K562 (cell line): ENCODE measurements at regions not wholly inside any gene's neighbourhood (a gene's known extent, or its start where the extent isn't known, plus 50 kb on each side); places are given as distances from the start of the nearest gene placed in this dataset.

ENCODE experiments used
- ATAC-seq: fragments of 200-7000 bp; cut with Tn5 transposase; 3 replicates; pipeline ENCODE4 v1.9.1; 2020; ENCODE audit warnings: moderate library complexity
- BruUV-seq: library from RNA; stranded (reverse); fragments of 400-500 nt; replicated peaks from 2 replicates; lab custom pipeline; 2021; lab: Mats Ljungman, UMichigan
- CTCF ChIA-PET: fragments of 300-600 bp; formaldehyde crosslinking; extraction: SDS; loops from one replicate; lab custom pipeline; 2021; ENCODE audit warnings: low intra/inter-chr PET ratio; lab: Yijun Ruan, JAX
- POLR2A ChIA-PET: fragments of 300-600, 350-650 bp; sonication (Branson Sonifier 250); formaldehyde crosslinking; extraction: SDS; loops from one replicate; lab custom pipeline; 2021; ENCODE audit warnings: antibody characterized with exemption, inconsistent platforms; lab: Yijun Ruan, JAX
- DNase-seq, 4 experiments: peaks; one replicate each; pipeline versions ENCODE4 v3.0.0 to v3.0.0-alpha.2; 2011 to 2018; ENCODE audit warnings: low spot score in 3 of 4, mixed read lengths in 3 of 4; ENCODE audit errors: extremely low read depth in 1 of 4
- FAIRE-seq: peaks from 2 replicates; lab custom pipeline; 2011; peaks lifted over from hg19 to GRCh38; lab: Jason Lieb, UNC
- H2AFZ ChIP-seq: 2 replicates; pipeline ENCODE4 v1.6.0; 2011; ENCODE audit warnings: low read depth, low read length, control low read depth, inconsistent platforms
- H3K27ac ChIP-seq: fragments of 200-600 bp; 3 replicates; pipeline ENCODE4 v1.8.0; 2011; ENCODE audit warnings: low read depth, mild to moderate bottlenecking, control low read depth, inconsistent platforms, low read length, moderate library complexity, mixed read lengths; ENCODE audit errors: extremely low read depth
- H3K27me3 ChIP-seq, 2 experiments: fragments of 300-600 bp in 1 of 2; 2 replicates in 1 of 2; 3 replicates in 1 of 2; pipeline versions ENCODE4 v1.6.0 to v1.8.0; 2011; ENCODE audit warnings: inconsistent platforms in 2 of 2, low read length in 2 of 2, mild to moderate bottlenecking in 1 of 2, mixed read lengths in 1 of 2, moderate library complexity in 1 of 2; ENCODE audit not compliant: control insufficient read depth in 2 of 2, insufficient read depth in 2 of 2
- H3K36me3 ChIP-seq: fragments of 300-600 bp; 3 replicates; pipeline ENCODE4 v1.8.0; 2011; ENCODE audit warnings: mild to moderate bottlenecking, low read length, inconsistent platforms; ENCODE audit not compliant: control insufficient read depth, insufficient read depth
- H3K4me1 ChIP-seq, 2 experiments: fragments of 200-600 bp in 1 of 2; replicated peaks in 1 of 2; 2 replicates in 1 of 2; 3 replicates in 1 of 2; pipeline versions ENCODE4 v1.5.1 to v1.8.0; 2011; ENCODE audit warnings: inconsistent platforms in 2 of 2, low read length in 2 of 2, mild to moderate bottlenecking in 1 of 2, mixed read lengths in 1 of 2, moderate library complexity in 1 of 2; ENCODE audit not compliant: control insufficient read depth in 2 of 2, insufficient read depth in 2 of 2
- H3K4me2 ChIP-seq: 2 replicates; pipeline ENCODE4 v1.6.1; 2011; ENCODE audit warnings: low read length, control low read depth, inconsistent platforms, mixed read lengths; ENCODE audit not compliant: insufficient read depth
- H3K4me3 ChIP-seq: fragments of 200-600 bp; sonication (generic), shearing (Covaris generic); 2 replicates; pipeline ENCODE4 v1.5.1; 2016; ENCODE audit warnings: control low read depth, inconsistent platforms
- H3K79me2 ChIP-seq: fragments of 200-600 bp; 3 replicates; pipeline ENCODE4 v1.8.0; 2011; ENCODE audit warnings: low read length, inconsistent platforms; ENCODE audit not compliant: control insufficient read depth, insufficient read depth
- H3K9ac ChIP-seq, 2 experiments: 2 replicates each; pipeline versions ENCODE4 v1.6.0 to v1.6.1; 2011; ENCODE audit warnings: low read depth in 2 of 2, low read length in 2 of 2, control low read depth in 1 of 2, inconsistent platforms in 1 of 2, mild to moderate bottlenecking in 1 of 2, mixed read lengths in 1 of 2; ENCODE audit not compliant: insufficient read depth in 1 of 2
- H3K9me1 ChIP-seq: one replicate; pipeline ENCODE4 v1.6.0; 2011; ENCODE audit warnings: inconsistent platforms, mild to moderate bottlenecking, low read length, moderate library complexity; ENCODE audit not compliant: control insufficient read depth, insufficient read depth
- H3K9me3 ChIP-seq: replicated peaks from 2 replicates; pipeline ENCODE4 v1.5.1; 2011; ENCODE audit warnings: low read depth, low read length, inconsistent platforms; ENCODE audit not compliant: control insufficient read depth, insufficient read depth
- H4K20me1 ChIP-seq: replicated peaks from 2 replicates; pipeline ENCODE4 v1.6.1; 2011; ENCODE audit warnings: low read length, inconsistent platforms, mixed read lengths; ENCODE audit not compliant: control insufficient read depth, insufficient read depth
- ARID1B ChIP-seq: fragments of 450-650 bp; IDR thresholded peaks from 2 replicates; pipeline ENCODE4 v1.6.1; 2016; ENCODE audit warnings: antibody characterized with exemption, mild to moderate bottlenecking, inconsistent platforms
- CBFA2T2 ChIP-seq: fragments of 450-650 bp; conservative IDR thresholded peaks from 2 replicates; pipeline ENCODE4 v1.6.1; 2017; ENCODE audit warnings: mild to moderate bottlenecking
- CCNT2 ChIP-seq: IDR thresholded peaks from 2 replicates; pipeline ENCODE4 v1.6.1; 2011; ENCODE audit warnings: borderline replicate concordance, low read depth, mild to moderate bottlenecking, moderate library complexity, mixed read lengths, low read length; ENCODE audit not compliant: insufficient read length; ENCODE audit errors: extremely low read depth
- CREB1 ChIP-seq, 2 experiments: sonication (generic) in 1 of 2; formaldehyde crosslinking in 1 of 2; IDR thresholded peaks; 2 replicates each; pipeline versions ENCODE4 v1.6.1 to v1.8.0; 2012 to 2022; ENCODE audit warnings: inconsistent platforms in 1 of 2, mild to moderate bottlenecking in 1 of 2, missing genetic modification reagents in 1 of 2, moderate library complexity in 1 of 2
- HMBOX1 ChIP-seq: sonication (generic); IDR thresholded peaks from 2 replicates; pipeline ENCODE4 v1.6.1; 2016
- KLF16 ChIP-seq: IDR thresholded peaks from 2 replicates; pipeline ENCODE4 v1.6.1; 2016; ENCODE audit warnings: antibody characterized with exemption
- L3MBTL2 ChIP-seq: fragments of 450-650 bp; IDR thresholded peaks from 2 replicates; pipeline ENCODE4 v1.6.1; 2016; ENCODE audit warnings: mild to moderate bottlenecking, moderate library complexity
- MBD2 ChIP-seq: sonication (generic); IDR thresholded peaks from 2 replicates; pipeline ENCODE4 v1.6.1; 2016; ENCODE audit warnings: low read depth, borderline replicate concordance
- MECOM ChIP-seq: fragments of 250-450 bp; sonication (Bioruptor Pico); IDR thresholded peaks from 2 replicates; pipeline ENCODE4 v1.8.0; 2022; ENCODE audit warnings: inconsistent platforms
- MTA2 ChIP-seq: fragments of 450-650 bp; IDR thresholded peaks from 2 replicates; pipeline ENCODE4 v1.6.1; 2016; ENCODE audit warnings: low read depth
- NCOR1 ChIP-seq: fragments of 450-650 bp; IDR thresholded peaks from 2 replicates; pipeline ENCODE4 v1.6.1; 2016; ENCODE audit warnings: mild to moderate bottlenecking, moderate library complexity
- NFIC ChIP-seq: fragments of 450-650 bp; IDR thresholded peaks from 2 replicates; pipeline ENCODE4 v1.6.1; 2017; ENCODE audit warnings: mild to moderate bottlenecking, inconsistent platforms
- PML ChIP-seq: IDR thresholded peaks from 2 replicates; pipeline ENCODE4 v1.6.1; 2012; ENCODE audit warnings: low read length, inconsistent platforms
- POLR2AphosphoS5 ChIP-seq: IDR thresholded peaks from 2 replicates; pipeline ENCODE4 v1.6.1; 2011; ENCODE audit warnings: mild to moderate bottlenecking, low read depth, low read length, moderate library complexity; ENCODE audit not compliant: control insufficient read depth, insufficient read depth
- RB1 ChIP-seq: fragments of 450-650 bp; IDR thresholded peaks from 2 replicates; pipeline ENCODE4 v1.6.1; 2017; ENCODE audit warnings: low read depth, mild to moderate bottlenecking
- SMARCB1 ChIP-seq: IDR thresholded peaks from 2 replicates; pipeline ENCODE4 v1.6.1; 2011; ENCODE audit warnings: improper control_type of control experiment, low read depth; ENCODE audit not compliant: insufficient read length
- SOX6 ChIP-seq: fragments of 450-650 bp; IDR thresholded peaks from 2 replicates; pipeline ENCODE4 v1.6.1; 2014; ENCODE audit warnings: mild to moderate bottlenecking
- STAT5A ChIP-seq: IDR thresholded peaks from 2 replicates; pipeline ENCODE4 v1.6.1; 2012; ENCODE audit warnings: low read length, inconsistent platforms, borderline replicate concordance
- TAF9B ChIP-seq: fragments of 450-650 bp; IDR thresholded peaks from 2 replicates; pipeline ENCODE4 v1.6.1; 2018; ENCODE audit warnings: mild to moderate bottlenecking; ENCODE audit not compliant: partially characterized antibody
- TAL1 ChIP-seq: fragments of 450-650 bp; IDR thresholded peaks from 2 replicates; pipeline ENCODE4 v1.6.1; 2016; ENCODE audit warnings: mild to moderate bottlenecking
- TCF3 ChIP-seq: sonication (generic); formaldehyde crosslinking; IDR thresholded peaks from 2 replicates; pipeline ENCODE4 v1.4.0; 2020; ENCODE audit warnings: mild to moderate bottlenecking, missing genetic modification reagents
- TEAD4 ChIP-seq, 2 experiments: sonication (generic) in 1 of 2; formaldehyde crosslinking in 1 of 2; IDR thresholded peaks; 2 replicates each; pipeline versions ENCODE4 v1.6.1 to v1.8.0; 2012 to 2022; ENCODE audit warnings: borderline replicate concordance in 1 of 2, inconsistent platforms in 1 of 2, low read length in 1 of 2, mild to moderate bottlenecking in 1 of 2, missing genetic modification reagents in 1 of 2
- TRIM24 ChIP-seq, 2 experiments: fragments of 450-650 bp; IDR thresholded peaks; 2 replicates each; pipeline ENCODE4 v1.6.1; 2016
- ZNF764 ChIP-seq: fragments of 250-450 bp; sonication (Bioruptor Pico); IDR thresholded peaks from 2 replicates; pipeline ENCODE4 v1.4.0; 2020; ENCODE audit warnings: low read depth, mild to moderate bottlenecking, moderate library complexity
- WGBS: fragments of 100-300 bp; shearing (Covaris generic); methylation state at CpG from one replicate; pipeline ENCODE4 v1.1.6; 2016; ENCODE audit warnings: low coverage, mixed read lengths; ENCODE audit not compliant: insufficient coverage; ENCODE audit errors: missing lambda C conversion rate; 5-methylcytosine and 5-hydroxymethylcytosine counted together
- in situ Hi-C: fragments of 300-500 bp; cut with MboI; formaldehyde crosslinking; loops from 4 replicates; pipeline ENCODE4 v1.15.0; 2018; ENCODE audit warnings: inconsistent platforms, mixed read lengths
- intact Hi-C: fragments of 100-400 bp; cut with micrococcal nuclease; formaldehyde crosslinking; loops from 2 replicates; pipeline ENCODE4 v1.14.2; 2022

GRCh38 chr4:153950100-153950979 is 161.5 kb upstream of the SFRP2 start:
- ATAC-seq, result peak; percentile 81
- peak; percentile 75 for FAIRE-seq
- ChIA-PET POLR2A (interaction anchor here (0.7 kb wide), 1 partner anchor 40 kb away, joined by 3 read pairs; no protein-coding TSS in a partner anchor), CTCF (interaction anchor here (0.7 kb wide), 1 partner anchor 673 kb away, joined by 3 read pairs; no protein-coding TSS in a partner anchor)
- Histone ChIP-seq H3K9ac (no peak overlapping the region), H3K36me3 (no peaks in the 10 kb centered on the region), H3K27me3 (no peaks in the 10 kb centered on the region), H3K9me3 (no peaks in the 10 kb centered on the region), H3K9me1 (no peaks in the 10 kb centered on the region), H3K79me2 (no peaks in the 10 kb centered on the region), H2AFZ (no peak overlapping the region), H3K4me2 (no peak overlapping the region), H3K27ac (no peak overlapping the region), H3K4me3 (no peak overlapping the region), H4K20me1 (no peaks in the 10 kb centered on the region), H3K4me1 (peaks cover 0 to 6% of the 10 kb centered on the region in 2 experiments; a peak in 2 of 5 replicates)
- intact Hi-C loops, result no loop called here
- peak in 2 of 4 experiments; percentile 9 to 38 for DNase-seq
- 1% methylated on average over 7 of the region's 7 CpGs for whole genome bisulfite sequencing
- BruUV-seq, result no TSS peak
- in situ Hi-C loops, result no loop called here
- TF ChIP-seq SOX6 (peak; percentile 20; the same call in 1 of the 2 replicates), SMARCB1 (no peak), TAF9B (no peak), TAL1 (peak; percentile 77), NFIC (peak; percentile 46), STAT5A (peak; percentile 29; the same call in 1 of the 2 replicates), L3MBTL2 (no peak), NCOR1 (peak; percentile 74), CREB1 (IDR thresholded peaks at IDR 0.05) (no peak), CREB1 (CRISPR knock-in tag; IDR thresholded peaks at IDR 0.05) (no peak), RB1 (no peak), TEAD4 (IDR thresholded peaks at IDR 0.05; ENCODE audit: low read length) (peak; percentile 78), TEAD4 (CRISPR knock-in tag; IDR thresholded peaks at IDR 0.05; ENCODE audit: borderline replicate concordance) (no peak), MECOM (no peak), TRIM24 (IDR thresholded peaks at IDR 0.05) (peak; percentile 38 to 65; a peak in 2 of 4 replicates), HMBOX1 (peak; percentile 74), MTA2 (peak; percentile 52), MBD2 (0 out of 2 replicates have a peak, but pooled peaks have one; percentile 21), POLR2AphosphoS5 (0 out of 2 replicates have a peak, but pooled peaks have one; percentile 24), CBFA2T2 (peak; percentile 87), ZNF764 (no peak), TCF3 (CRISPR knock-in tag) (peak; percentile 36), ARID1B (peak; percentile 79), KLF16 (peak; percentile 67; the same call in 1 of the 2 replicates), PML (peak; percentile 25; the same call in 1 of the 2 replicates), CCNT2 (peak; percentile 38)
